H1 (cell line): ENCODE measurements at regions not wholly inside any gene's neighbourhood (a gene's known extent, or its start where the extent isn't known, plus 50 kb on each side); places are given as distances from the start of the nearest gene placed in this dataset.

Experiments used
- EZH2 ChIP-seq: fragments of 200-600 bp; sonication (generic); IDR thresholded peaks from 2 replicates; pipeline ENCODE4 v1.7.1; 2012; ENCODE audit warnings: low read depth, mild to moderate bottlenecking, moderate library complexity, low read length, inconsistent platforms; ENCODE audit not compliant: severe bottlenecking
- GABPA ChIP-seq: IDR thresholded peaks from 2 replicates; pipeline ENCODE4 v1.6.1; 2011; ENCODE audit warnings: mild to moderate bottlenecking, low read length, moderate library complexity, borderline replicate concordance; ENCODE audit not compliant: insufficient read depth
- GTF2F1 ChIP-seq: IDR thresholded peaks from 2 replicates; pipeline ENCODE4 v1.6.1; 2012; ENCODE audit warnings: low read depth, low read length, improper control_type of control experiment, borderline replicate concordance
- JUND ChIP-seq: IDR thresholded peaks from 2 replicates; pipeline ENCODE4 v1.6.1; 2011; ENCODE audit warnings: mild to moderate bottlenecking, improper control_type of control experiment, low read length
- PHF8 ChIP-seq: fragments of 200-600 bp; sonication (generic); conservative IDR thresholded peaks from 2 replicates; pipeline ENCODE4 v1.7.1; 2012; ENCODE audit warnings: low read depth, mild to moderate bottlenecking, inconsistent platforms, low read length, moderate library complexity
- POLR2A ChIP-seq, 2 experiments: IDR thresholded peaks; 1 replicate in 1 of 2; 2 replicates in 1 of 2; pipeline ENCODE4 v1.6.1; 2011; ENCODE audit warnings: low read depth in 2 of 2, low read length in 2 of 2, mild to moderate bottlenecking in 2 of 2; ENCODE audit errors: control extremely low read depth in 1 of 2
- POLR2AphosphoS5 ChIP-seq: IDR thresholded peaks from 2 replicates; pipeline ENCODE4 v1.6.1; 2011; ENCODE audit warnings: low read depth, low read length
- RAD21 ChIP-seq, 2 experiments: IDR thresholded peaks in 1 of 2; conservative IDR thresholded peaks in 1 of 2; 2 replicates each; pipeline ENCODE4 v1.6.1; 2011; ENCODE audit warnings: low read depth in 2 of 2, low read length in 2 of 2, improper control_type of control experiment in 1 of 2, inconsistent platforms in 1 of 2, mild to moderate bottlenecking in 1 of 2, moderate library complexity in 1 of 2
- TAF1 ChIP-seq: IDR thresholded peaks from 2 replicates; pipeline ENCODE4 v1.6.1; 2011; ENCODE audit warnings: mild to moderate bottlenecking, low read depth, low read length
- TBP ChIP-seq: IDR thresholded peaks from 2 replicates; pipeline ENCODE4 v1.6.1; 2011; ENCODE audit warnings: low read depth, low read length, improper control_type of control experiment
- ZNF274 ChIP-seq: IDR thresholded peaks from 2 replicates; pipeline ENCODE4 v1.7.0; 2012; ENCODE audit warnings: low read length, borderline replicate concordance; ENCODE audit errors: extremely low read depth
- TF ChIP-seq, protein P1 (sequence below), 3 experiments: IDR thresholded peaks; 1 replicate in 2 of 3; 2 replicates in 1 of 3; pipeline versions ENCODE4 v1.5.1 to v1.6.1; 2011; ENCODE audit warnings: low read length in 3 of 3, mild to moderate bottlenecking in 3 of 3, inconsistent platforms in 2 of 3, low read depth in 1 of 3, moderate library complexity in 1 of 3; ENCODE audit not compliant: insufficient read depth in 1 of 3; ENCODE audit errors: control extremely low read depth in 1 of 3
- TF ChIP-seq, protein P2 (sequence below): IDR thresholded peaks from 2 replicates; pipeline ENCODE4 v1.6.1; 2012; ENCODE audit warnings: inconsistent platforms
- TF ChIP-seq, protein P3 (sequence below): IDR thresholded peaks from 2 replicates; pipeline ENCODE4 v1.6.1; 2011; ENCODE audit warnings: low read depth, mild to moderate bottlenecking, low read length; ENCODE audit not compliant: insufficient read depth

DNA sequence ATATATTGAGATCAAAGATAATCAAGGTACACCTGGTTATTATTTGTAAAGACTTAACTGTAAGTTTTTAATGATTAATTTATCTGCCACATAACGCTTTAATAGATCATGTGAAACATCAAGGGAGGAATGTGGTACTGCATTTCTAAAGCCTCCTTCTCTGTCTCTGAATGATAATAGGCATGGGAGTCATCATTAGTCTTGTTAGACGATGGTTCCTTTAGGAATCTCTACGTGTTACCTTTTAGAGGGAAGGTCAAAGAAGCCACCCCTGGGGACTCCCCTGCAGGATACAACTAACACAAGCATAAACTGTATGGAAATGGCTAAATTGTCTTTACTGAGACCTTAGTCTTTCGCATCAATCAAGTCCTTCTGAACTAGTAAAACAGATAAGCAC lies 173.6 kb upstream of the MCHR2 start:
- TF ChIP-seq JUND (no peak), EZH2 (no peak), TBP (no peak), RAD21 (IDR thresholded peaks at IDR 0.05 in 1 of 2, conservative IDR thresholded peaks at IDR 0.05 in 1 of 2; ENCODE audit: low read depth in 2 of 2, low read length in 2 of 2) (no peak), GABPA (no peak), TAF1 (no peak), ZNF274 (no peak), GTF2F1 (no peak), POLR2A (IDR thresholded peaks at IDR 0.05; ENCODE audit: control extremely low read depth in 1 of 2, low read depth in 2 of 2, low read length in 2 of 2) (no peak), POLR2AphosphoS5 (no peak), PHF8 (no peak)
- TF ChIP-seq, protein P1, sequence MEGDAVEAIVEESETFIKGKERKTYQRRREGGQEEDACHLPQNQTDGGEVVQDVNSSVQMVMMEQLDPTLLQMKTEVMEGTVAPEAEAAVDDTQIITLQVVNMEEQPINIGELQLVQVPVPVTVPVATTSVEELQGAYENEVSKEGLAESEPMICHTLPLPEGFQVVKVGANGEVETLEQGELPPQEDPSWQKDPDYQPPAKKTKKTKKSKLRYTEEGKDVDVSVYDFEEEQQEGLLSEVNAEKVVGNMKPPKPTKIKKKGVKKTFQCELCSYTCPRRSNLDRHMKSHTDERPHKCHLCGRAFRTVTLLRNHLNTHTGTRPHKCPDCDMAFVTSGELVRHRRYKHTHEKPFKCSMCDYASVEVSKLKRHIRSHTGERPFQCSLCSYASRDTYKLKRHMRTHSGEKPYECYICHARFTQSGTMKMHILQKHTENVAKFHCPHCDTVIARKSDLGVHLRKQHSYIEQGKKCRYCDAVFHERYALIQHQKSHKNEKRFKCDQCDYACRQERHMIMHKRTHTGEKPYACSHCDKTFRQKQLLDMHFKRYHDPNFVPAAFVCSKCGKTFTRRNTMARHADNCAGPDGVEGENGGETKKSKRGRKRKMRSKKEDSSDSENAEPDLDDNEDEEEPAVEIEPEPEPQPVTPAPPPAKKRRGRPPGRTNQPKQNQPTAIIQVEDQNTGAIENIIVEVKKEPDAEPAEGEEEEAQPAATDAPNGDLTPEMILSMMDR (IDR thresholded peaks at IDR 0.05; ENCODE audit: control extremely low read depth in 1 of 3, insufficient read depth in 1 of 3, low read depth in 1 of 3, low read length in 3 of 3): no peak
- TF ChIP-seq, protein P2, sequence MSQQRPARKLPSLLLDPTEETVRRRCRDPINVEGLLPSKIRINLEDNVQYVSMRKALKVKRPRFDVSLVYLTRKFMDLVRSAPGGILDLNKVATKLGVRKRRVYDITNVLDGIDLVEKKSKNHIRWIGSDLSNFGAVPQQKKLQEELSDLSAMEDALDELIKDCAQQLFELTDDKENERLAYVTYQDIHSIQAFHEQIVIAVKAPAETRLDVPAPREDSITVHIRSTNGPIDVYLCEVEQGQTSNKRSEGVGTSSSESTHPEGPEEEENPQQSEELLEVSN: no peak
- TF ChIP-seq, protein P3, sequence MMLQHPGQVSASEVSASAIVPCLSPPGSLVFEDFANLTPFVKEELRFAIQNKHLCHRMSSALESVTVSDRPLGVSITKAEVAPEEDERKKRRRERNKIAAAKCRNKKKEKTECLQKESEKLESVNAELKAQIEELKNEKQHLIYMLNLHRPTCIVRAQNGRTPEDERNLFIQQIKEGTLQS: no peak
